HG03439 (cell line): ENCODE measurements at regions not wholly inside any gene's neighbourhood (a gene's known extent, or its start where the extent isn't known, plus 50 kb on each side); places are given as distances from the start of the nearest gene placed in this dataset.

Experiments used
- ATAC-seq: cut with Tn5 transposase; IDR thresholded peaks from one replicate; pipeline ENCODE4 v1.9.1; 2021; ENCODE audit warnings: mild to moderate bottlenecking, moderate library complexity; ENCODE audit not compliant: unreplicated experiment

DNA sequence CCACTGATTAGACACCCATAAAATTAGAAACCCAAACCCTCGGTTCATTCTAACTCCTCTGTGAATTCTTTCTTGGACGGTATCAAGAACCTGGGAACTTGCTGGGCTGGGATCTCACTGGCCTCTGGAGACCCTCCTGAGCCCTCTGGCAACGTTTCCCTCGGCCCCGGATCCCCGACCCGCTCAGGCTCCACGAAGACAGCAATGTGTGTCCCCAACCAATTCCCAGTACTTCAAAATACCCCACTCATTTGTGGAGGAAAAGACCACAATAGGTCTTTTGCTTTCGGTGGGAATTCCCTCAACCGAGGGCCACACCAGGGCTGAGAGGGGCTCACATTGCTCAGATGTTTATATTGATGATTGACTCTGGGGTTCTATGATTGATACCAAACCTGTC is 117.9 kb upstream of the PRR20G start:
- no peak for ATAC-seq

DNA sequence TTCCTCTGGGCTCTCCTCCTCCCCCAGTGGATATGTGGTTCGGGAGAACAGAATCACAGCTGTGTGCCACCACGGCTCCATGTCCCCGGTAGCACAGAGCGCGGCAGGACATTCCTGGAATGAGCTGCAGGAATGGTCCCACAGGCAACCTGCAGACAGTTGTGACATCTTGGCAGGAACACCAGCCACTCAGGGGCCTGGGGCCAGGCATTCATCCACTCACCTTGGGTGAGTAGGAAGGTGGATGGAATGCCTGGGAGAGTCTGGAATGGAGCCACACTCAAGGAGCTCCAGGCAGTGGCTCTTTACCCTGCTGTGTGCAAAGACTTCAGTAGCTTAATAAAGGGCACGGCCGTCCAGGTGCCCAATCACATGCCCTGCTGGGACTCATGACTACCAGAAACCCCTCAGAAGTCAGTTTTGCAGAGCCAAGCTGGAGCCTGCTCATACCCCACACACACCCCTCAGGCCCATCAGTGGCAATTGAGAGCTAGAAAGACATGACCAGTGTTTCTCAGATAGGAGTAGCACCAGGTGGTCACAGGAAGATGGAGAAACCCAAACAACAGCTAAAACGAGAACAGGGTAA is 117.3 kb upstream of the PRR20G start:
- ATAC-seq = no peak

GRCh38 chr3:127404221-127405009 is 116.6 kb upstream of the PRR20G start:
- no peak for ATAC-seq

GRCh38 chr3:127403795-127404194 is 115.9 kb upstream of the PRR20G start:
- ATAC-seq = no peak

DNA sequence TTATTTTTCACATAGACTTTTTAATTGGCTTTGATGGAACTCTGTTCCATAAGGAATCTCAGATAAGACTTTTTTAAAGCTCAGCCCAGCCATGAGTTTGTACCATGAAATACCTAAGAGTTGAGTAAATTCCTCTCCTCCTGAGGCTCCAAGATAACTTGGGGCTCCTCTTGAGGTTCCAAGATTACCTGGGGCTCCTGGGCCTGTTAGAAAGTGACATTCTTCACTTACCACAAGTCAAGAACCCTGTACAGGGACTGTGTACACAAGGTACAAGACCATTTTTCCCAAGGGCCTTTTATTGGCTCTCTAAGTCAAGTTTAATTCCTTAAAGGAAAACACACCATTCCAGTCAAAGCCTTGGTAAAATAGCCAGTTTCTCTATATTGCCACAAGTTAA is 111.3 kb upstream of the PRR20G start:
- ATAC-seq = no peak

DNA sequence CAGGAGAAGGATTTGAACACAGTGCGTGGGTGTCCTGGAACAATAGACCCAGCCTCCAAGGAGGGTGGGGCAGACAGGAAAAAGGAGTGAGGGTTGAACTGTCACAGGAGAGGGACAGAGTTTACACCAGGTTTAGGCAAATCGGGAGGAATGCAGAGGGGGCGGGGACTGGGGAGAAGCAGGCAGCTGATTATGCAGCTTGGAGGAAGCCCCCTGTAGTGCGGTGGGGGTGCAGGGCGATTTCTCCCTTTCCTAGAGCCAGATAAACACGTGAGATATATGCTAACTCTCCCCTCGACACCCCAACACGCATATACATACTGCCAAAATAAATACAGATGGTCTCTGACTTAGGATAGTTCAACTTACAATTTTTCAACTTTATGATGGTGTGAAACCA is 108.6 kb upstream of the PRR20G start:
- no peak for ATAC-seq

DNA sequence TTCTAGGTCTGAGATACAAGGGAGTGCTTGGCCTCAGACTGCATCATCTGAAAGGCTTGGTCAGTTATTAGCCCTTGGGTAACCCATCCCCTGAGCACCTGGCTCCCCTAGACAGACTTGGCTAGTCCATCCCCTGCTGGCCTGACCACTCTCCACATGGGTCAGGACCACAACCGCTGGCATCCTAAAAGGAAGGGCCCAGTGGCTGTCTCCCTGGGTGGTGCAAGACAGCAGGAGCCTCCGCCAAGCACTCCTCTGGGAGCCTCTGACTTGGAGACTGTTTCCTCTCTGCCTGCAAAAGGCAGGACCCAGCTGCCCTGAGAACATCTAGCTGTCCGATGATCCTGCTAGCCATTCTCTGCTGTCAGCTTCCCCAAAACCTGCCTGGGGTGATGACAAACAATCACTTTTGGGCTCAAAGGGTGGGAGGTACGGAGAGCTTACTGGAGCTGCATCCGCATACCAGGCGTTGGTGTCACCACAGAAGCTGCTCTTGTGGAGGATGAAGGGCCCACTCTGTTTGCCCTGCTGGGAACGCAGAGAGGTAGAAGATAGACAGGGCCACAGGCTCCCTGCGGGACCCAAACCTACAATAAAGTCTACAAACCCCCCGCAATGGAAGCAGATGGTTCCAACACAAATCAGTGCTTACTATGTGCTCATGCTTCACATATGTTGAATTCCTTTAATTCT is 108.0 kb upstream of the PRR20G start:
- ATAC-seq = no peak

- no peak for ATAC-seq
These were observed 107.3 kb upstream of the PRR20G start for GRCh38 chr3:127394984-127395662.

DNA sequence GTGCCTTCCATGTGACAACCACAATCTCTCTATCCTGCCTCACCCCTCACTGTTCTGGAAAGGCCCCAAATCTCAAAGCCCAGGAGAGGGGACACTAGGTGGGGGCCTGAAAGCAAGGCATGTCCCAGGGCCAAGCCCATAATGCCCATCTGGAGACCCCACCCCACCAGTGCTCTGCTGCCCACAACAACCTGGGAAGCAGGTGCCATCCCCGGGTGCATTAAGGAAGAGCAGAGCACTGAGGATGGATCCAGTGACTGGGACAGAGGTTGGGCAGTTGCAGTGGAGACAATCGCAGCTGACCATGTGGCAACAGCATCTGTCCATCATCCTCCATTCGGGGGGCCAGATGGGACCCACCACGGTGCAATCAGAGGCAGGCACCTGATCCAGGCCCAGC is 106.2 kb upstream of the PRR20G start:
- no peak for ATAC-seq

GRCh38 chr3:127393131-127393820 is 105.4 kb upstream of the PRR20G start:
- ATAC-seq = no peak

- ATAC-seq = no peak
These were observed 104.3 kb upstream of the PRR20G start for GRCh38 chr3:127392156-127392490.

- no peak for ATAC-seq
These were observed 103.8 kb upstream of the PRR20G start for GRCh38 chr3:127391436-127392155.

- ATAC-seq = no peak
These were observed 102.6 kb upstream of the PRR20G start for GRCh38 chr3:127390365-127391025.

DNA sequence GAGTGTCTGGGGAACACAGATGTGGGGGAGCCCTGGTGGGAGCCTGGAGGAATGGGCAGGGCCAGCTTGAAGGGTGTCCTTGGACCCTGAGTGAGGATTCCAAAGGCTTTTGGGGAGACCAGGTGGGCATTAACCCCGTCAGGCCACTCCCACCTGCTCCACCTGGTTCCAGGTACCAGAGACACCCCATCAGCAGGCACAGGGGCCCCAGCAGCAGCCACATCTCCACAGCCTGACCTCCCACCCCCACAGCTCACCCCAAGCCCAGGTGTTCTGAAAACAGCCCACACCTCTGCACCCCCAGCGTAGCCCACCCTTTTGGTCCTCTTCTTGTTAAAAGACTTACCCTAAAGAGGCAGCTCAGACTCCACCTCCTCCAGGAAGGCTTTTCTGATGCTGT is 102.1 kb upstream of the PRR20G start:
- no peak for ATAC-seq

GRCh38 chr3:127389420-127389819 is 101.6 kb upstream of the PRR20G start:
- no peak for ATAC-seq

GRCh38 chr3:127388427-127388826 is 100.6 kb upstream of the PRR20G start:
- no peak for ATAC-seq

DNA sequence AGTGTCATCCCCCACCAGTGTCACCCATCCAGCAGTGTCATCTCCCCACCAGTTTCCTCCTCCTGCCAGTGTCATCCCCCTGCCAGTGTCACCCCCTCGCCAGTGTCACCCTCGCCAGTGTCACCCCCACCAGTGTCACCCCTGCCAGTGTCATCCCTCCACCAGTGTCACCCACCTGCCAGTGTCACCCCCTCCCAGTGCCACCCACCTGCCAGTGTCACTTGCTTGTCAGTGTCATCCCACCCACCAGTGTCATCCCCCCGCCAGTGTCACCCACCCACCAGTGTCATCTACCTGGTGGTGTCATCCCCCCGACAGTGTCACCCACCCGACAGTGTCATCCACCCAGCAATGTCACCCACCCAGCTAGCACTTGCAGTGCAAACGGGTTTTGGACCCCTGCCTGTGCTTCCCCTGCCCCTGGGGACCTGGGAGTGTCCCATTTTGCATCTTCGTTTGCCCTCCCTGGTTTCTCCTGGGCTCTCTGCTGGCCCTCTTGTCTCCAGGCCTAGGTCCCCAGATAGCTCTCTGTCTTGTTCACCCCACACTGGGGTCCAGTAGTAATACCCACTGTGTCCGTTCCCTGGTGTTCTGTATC is 99.8 kb upstream of the PRR20G start:
- ATAC-seq = no peak

DNA sequence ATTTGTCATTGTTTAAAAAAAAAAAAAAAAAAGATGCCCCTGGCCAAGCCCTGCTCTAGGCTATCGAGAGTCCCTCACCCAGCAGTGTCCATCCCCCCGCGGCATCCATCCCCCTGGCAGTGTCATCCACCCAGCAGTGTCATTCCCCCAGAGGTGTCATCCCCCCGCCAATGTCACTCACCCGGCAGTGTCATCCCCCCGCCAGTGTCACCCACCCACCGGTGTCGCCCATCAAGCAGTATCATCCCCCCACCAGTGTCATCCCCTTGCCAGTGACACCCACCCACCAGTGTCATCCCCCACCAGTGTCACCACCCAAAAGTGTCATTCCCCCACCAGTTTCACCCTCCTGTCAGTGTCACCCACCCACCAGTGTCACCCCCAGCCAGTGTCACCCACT is 99.3 kb upstream of the PRR20G start:
- no peak for ATAC-seq

- no peak for ATAC-seq
These were observed 98.6 kb upstream of the PRR20G start for GRCh38 chr3:127386490-127386889.

DNA sequence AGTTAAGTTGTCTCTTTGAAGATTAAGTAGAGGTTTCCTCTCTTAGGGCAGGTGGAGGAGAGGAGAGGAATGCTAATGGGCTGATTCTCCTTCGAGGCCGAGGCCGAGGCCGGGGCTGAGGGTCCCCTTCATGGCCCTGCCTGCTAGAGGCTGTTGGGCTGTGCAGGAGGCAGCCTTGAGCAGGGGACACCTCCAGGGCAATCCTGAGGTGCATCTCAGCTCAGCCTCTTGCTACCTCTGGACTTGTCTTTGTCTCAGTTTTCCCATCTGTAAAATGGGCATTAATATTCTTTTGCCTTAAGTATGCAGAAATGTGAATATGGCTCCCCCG is 97.7 kb upstream of the PRR20G start:
- no peak for ATAC-seq
